ENCODE measurements at regions not wholly inside any gene's neighbourhood (a gene's known extent, or its start where the extent isn't known, plus 50 kb on each side); places are given as distances from the start of the nearest gene placed in this dataset.

DNA sequence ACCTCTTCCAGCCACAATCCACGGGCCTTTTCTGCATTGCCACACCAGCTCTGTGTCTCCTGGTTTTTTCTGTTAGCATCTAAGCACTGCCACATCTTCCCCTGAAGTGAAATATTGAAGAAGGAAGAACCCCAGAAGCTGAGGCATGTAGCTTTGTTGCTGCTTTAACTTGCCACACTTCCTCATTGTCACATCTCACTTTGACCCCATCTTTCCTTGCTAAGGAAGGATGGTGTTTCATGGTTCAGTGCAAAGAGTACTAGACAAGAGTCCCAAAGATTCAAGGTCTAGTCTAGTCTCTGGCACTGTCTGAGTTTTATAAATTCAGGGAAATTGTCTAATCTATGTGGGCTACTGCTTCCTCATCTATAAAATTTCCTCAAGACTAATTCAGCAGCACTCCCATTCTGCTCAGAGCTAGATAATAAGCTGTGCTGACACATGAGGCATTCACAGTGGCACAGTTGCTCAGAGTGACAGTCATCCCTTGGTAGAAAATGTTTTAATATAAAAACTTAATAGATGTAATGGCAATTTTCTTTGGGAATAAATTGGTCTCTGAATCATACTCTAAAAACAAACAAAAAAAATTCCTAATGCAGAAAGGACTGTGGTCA lies 483.0 kb upstream of the ID2 start:
- TF ChIP-seq, protein P1, sequence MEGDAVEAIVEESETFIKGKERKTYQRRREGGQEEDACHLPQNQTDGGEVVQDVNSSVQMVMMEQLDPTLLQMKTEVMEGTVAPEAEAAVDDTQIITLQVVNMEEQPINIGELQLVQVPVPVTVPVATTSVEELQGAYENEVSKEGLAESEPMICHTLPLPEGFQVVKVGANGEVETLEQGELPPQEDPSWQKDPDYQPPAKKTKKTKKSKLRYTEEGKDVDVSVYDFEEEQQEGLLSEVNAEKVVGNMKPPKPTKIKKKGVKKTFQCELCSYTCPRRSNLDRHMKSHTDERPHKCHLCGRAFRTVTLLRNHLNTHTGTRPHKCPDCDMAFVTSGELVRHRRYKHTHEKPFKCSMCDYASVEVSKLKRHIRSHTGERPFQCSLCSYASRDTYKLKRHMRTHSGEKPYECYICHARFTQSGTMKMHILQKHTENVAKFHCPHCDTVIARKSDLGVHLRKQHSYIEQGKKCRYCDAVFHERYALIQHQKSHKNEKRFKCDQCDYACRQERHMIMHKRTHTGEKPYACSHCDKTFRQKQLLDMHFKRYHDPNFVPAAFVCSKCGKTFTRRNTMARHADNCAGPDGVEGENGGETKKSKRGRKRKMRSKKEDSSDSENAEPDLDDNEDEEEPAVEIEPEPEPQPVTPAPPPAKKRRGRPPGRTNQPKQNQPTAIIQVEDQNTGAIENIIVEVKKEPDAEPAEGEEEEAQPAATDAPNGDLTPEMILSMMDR (conservative IDR thresholded peaks at IDR 0.05; ENCODE audit: control insufficient read depth, insufficient read depth, low read depth, low read length) = no peak
- no peak overlapping the region for H3K4me3 ChIP-seq (ENCODE audit: control insufficient read depth, low read depth, low read length)
- DNase-seq (ENCODE audit: low read depth) = no peak

DNA sequence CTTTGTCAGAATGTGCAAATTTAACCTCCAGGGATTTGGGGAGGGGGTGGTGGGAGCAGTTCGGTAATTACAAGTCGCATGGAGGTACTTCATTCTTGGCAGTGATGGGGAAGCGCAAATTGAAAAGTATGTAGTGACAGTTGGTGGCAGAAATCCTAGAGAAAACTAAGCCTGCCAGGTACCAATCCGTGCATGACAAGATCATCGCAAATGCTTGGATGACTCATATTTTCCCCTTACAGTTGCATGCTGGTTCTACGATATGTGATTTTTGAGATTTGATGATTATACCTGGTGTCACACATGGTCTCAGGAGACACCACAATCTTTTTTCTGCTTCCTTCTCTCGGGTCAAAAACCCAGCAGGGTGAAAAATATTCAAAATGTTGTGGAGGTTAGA lies 479.7 kb upstream of the ID2 start:
- no peak overlapping the region for H3K4me3 ChIP-seq (ENCODE audit: control insufficient read depth, low read depth, low read length)
- no peak for DNase-seq (ENCODE audit: low read depth)
- TF ChIP-seq, protein P1 (conservative IDR thresholded peaks at IDR 0.05; ENCODE audit: control insufficient read depth, insufficient read depth, low read depth, low read length) = no peak

DNA sequence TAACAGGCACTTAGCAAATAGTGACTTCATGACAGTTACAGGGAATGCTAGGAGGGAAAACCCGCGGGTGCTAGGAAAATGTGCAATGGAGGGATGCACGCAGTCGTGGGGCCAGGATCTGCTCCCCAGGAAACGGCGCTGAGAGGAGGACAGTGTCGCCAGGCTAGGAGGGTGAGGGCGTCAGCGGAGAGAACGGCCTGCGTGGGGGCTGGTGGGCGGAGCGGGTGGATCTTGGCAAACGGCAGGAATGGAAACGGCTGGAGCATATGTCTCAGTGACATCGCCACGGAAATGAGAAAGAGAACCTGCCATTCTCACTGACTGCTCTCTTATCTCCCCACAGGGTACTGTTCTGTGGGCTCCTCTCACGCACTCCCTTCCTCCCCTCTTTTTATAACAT lies 478.5 kb upstream of the ID2 start:
- no peak for DNase-seq (ENCODE audit: low read depth)
- H3K4me3 ChIP-seq (ENCODE audit: control insufficient read depth, low read depth, low read length) = no peak overlapping the region
- TF ChIP-seq, protein P1 (conservative IDR thresholded peaks at IDR 0.05; ENCODE audit: control insufficient read depth, insufficient read depth, low read depth, low read length) = no peak

DNA sequence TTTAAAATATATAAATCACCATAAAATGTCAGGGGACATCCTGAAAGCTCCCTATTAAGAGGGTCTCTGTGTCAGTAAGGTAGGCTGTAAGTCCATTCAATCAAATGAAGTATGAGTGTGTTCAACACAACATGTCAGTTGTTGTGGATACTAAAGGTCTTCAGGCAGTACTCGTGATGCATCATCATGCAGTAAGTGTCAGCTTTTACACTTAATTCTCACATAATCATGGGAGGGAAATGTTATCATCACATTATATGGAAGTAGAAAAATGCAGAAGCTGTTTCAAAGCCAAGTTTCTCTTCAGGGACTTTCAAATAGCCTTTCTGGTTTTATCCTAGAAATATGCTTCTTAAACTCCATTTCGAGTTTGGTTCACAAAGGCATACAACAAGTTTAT lies 477.1 kb upstream of the ID2 start:
- TF ChIP-seq, protein P1 (conservative IDR thresholded peaks at IDR 0.05; ENCODE audit: control insufficient read depth, insufficient read depth, low read depth, low read length) = no peak
- no peak overlapping the region for H3K4me3 ChIP-seq (ENCODE audit: control insufficient read depth, low read depth, low read length)
- DNase-seq (ENCODE audit: low read depth) = no peak

DNA sequence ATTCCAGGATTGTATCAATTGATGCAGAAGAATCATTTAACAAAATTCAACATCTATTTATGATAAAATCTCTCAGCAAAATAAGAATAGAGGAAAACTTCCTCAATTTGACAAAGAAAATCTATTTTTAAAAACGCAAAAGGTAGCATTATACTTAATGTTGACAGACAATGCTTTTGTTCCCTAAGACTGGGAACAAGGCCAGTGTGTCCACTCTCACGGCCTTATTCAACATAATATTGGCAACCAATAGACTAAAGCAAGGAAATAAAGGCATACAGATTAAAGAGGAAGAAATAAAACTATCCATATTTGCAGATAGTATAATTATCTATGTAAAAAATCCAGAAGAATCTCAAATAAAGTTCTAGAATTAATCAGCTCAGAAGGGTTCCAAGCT lies 472.4 kb upstream of the ID2 start:
- no peak for DNase-seq (ENCODE audit: low read depth)
- TF ChIP-seq, protein P1 (conservative IDR thresholded peaks at IDR 0.05; ENCODE audit: control insufficient read depth, insufficient read depth, low read depth, low read length) = no peak

DNA sequence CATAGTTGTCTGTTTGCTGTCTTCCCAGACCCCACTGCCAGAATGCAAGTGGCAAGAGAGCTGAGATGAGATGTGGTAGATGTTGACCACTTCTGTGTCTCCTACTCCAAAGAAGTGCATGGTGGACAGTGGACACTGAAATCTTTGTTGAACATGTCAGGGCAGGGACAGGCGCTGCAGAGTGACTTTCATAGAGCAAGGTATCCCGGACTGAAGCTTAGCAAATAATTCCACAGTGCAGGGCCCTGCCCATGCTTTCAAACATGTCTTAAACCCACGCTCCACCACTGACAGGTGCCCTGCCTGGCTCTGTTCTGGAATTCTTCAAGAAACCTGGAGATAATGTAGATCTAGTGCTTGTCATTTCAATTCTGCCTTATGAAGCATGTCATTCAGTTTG lies 470.5 kb upstream of the ID2 start:
- H3K4me3 ChIP-seq (ENCODE audit: control insufficient read depth, low read depth, low read length) = no peak overlapping the region
- DNase-seq (ENCODE audit: low read depth) = no peak
- TF ChIP-seq, protein P1 (conservative IDR thresholded peaks at IDR 0.05; ENCODE audit: control insufficient read depth, insufficient read depth, low read depth, low read length) = no peak

More for the DNA sequence above, 472.4 kb upstream of the ID2 start:
- no peak overlapping the region for H3K4me3 ChIP-seq (ENCODE audit: control insufficient read depth, low read depth, low read length)

DNA sequence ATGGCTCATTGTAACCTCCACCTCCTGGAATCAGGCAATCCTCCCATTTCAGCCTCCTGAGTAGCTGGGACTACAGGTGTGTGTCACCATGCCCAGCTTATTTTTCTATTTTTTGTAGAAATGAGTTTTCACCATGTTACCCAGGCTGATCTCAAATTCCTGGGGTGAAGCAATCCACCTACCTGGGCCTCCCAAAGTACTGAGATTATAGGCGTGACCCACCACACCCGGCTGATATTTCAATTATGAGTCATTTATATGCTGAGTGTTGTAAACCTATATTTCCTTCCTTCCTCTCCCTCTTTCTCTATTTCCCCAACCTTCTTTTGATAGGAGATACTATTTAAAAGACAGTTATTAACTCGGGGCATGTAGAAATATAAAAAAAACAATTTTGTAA lies 469.6 kb upstream of the ID2 start:
- H3K4me3 ChIP-seq (ENCODE audit: control insufficient read depth, low read depth, low read length) = no peak overlapping the region
- no peak for DNase-seq (ENCODE audit: low read depth)
- TF ChIP-seq, protein P1 (conservative IDR thresholded peaks at IDR 0.05; ENCODE audit: control insufficient read depth, insufficient read depth, low read depth, low read length) = no peak

Measured in fibroblast of mammary gland (primary cell).